HG03565 (cell line): ENCODE measurements at regions not wholly inside any gene's neighbourhood (a gene's known extent, or its start where the extent isn't known, plus 50 kb on each side); places are given as distances from the start of the nearest gene placed in this dataset.
"Not testable (repeated sequence)": the region's sequence is repeated elsewhere in the genome, so short reads cannot be mapped to it uniquely, and the experiment has no call there.

Experiments used
- ATAC-seq: cut with Tn5 transposase; IDR thresholded peaks from one replicate; pipeline ENCODE4 v1.9.1; 2021; ENCODE audit warnings: mild to moderate bottlenecking, moderate library complexity; ENCODE audit not compliant: unreplicated experiment

DNA sequence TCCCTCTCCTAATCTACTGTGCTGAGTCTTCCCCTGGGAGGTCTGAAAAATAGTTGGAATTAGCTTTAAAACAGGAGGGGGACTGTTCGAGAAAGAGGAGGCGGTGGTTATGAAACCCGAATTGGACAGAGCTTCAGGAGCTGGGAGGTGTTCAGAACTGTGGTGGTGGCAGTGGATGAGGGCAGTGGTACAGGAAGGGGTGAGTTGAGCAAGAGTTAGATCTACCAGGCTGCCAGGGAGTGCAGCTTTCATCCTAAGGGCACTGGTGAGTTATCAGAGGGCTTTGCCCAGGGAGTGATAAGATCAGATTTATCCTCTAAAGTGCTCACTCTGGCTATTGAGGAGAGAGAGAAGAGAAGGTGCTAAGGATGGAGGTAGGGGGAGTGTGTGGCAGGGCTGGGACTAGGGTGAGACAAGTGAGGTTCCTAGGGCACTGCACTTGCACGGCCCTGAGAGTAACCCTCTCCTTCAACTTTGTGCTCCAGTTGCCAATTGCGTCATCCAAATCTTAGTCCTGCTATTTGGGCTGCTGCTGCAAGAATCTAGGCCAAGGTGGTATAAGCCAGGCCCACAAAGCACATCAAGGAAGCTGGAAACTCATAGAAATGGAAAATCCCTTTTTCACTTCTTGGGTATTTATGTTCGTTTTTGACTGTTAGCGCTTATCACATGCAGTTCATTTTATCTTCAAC, 540.3 kb downstream of the XYLT1 start:
- no peak for ATAC-seq

DNA sequence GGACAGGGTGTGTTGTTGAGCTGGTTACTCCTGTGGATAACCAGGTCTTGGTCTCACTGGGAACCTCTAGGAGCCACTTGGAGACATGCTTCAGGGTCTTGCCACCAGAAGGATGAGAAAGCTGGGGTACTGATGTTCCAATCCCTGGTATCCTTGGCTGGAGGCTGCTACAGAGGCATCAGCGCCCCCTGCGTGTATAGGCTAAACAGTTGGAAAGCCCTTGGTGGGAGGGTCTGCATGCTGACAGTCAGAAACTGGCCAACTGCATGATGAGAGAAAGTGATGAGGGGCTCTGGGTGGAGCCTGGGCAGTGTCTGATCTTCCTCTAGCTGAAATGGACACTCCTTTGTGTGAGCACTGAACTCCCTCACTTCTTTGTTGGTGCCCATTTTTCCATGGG, 536.9 kb downstream of the XYLT1 start:
- ATAC-seq = no peak

DNA sequence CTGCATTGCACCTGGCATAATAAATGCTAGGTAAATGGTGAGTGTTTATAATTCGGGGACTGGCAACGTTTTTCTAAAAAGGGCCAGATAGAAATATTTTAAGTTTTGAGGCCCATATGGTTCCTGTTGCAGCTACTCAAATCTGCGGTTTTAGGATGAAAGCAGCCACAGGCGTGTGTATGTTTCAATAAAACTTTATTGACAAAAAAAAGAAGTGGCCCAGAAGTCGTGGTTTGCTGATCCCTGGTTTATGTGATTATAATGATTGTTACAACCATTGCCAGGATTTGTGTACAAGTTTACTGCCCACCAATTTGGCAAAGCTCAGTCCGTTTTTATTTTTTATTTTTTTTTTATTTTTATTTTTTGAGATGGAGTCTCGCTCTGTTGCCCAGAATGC, 536.1 kb downstream of the XYLT1 start:
- ATAC-seq = no peak

DNA sequence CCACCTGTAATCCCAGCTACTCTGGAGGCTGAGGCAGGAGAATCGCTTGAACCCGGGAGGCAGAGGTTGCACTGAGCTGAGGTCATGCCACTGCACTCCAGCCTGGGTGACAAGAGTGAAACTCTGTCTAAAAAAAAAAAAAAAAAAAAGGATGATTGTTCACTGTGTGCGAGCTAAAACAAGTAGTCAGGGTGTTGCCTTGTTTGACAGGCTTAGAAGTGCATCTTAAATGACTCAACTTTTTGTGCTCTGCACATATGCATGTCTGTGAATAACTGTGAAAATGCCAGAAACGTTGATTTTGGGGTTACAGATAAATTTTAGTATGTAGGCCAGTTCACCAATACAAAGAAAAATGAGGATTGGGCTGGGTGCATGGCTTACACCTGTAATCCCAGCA, 534.9 kb downstream of the XYLT1 start:
- ATAC-seq = not testable (repeated sequence)

DNA sequence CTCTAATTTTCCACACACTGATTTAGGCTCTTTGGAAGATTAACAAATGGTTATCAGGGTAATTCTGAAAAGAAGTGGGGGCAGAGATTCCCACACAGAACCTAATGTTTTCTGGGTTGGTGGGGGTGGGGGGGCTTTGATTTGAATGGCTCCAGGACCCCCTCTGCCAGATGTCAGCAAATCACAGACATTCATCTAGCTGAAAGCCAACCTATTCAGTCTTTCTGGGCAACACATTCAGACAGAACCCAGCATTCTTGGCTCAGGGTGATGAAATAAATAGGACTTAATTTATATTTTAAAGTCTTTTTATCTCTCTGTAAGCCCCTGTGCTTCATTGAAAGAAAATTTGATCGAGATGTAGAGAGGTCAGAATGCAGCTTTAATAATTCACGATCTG, 533.2 kb downstream of the XYLT1 start:
- ATAC-seq = no peak

DNA sequence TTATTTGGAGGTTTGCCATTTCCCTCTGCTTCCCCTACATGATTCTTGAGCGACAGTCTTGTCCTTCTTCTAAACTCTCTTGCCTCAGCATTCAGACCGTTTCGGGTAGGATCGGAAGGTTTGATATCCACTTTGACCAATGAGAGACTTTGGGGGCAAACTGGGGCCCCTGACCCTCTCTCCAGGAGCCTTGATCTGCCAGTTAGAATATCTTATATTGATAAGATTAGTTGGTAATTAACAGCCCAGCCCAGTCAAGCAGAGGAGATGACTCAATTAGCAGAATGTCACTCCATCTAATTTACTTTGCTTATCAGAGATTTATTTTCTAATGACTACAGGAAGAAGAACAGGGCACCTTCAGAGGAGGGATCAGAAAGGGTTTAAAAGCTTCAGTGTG, 532.8 kb downstream of the XYLT1 start:
- no peak for ATAC-seq

DNA sequence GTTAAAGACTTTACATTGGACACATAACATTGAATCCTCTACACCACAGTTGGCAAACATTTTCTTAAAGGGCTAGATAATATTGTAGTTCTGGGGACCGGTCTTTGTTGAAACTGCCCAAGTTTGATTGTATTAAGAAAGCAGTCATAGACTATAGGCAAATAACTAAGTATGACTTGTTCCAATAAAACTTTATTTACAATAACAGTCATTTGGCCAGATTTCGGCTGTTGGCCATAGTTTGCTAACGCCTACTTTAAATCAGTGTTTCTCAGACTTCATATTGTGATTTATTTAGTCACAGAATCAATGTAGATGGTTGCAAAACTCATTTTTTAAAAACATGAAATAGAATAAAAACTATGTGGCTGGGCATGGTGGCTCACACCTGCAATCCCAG, 531.8 kb downstream of the XYLT1 start:
- no peak for ATAC-seq

DNA sequence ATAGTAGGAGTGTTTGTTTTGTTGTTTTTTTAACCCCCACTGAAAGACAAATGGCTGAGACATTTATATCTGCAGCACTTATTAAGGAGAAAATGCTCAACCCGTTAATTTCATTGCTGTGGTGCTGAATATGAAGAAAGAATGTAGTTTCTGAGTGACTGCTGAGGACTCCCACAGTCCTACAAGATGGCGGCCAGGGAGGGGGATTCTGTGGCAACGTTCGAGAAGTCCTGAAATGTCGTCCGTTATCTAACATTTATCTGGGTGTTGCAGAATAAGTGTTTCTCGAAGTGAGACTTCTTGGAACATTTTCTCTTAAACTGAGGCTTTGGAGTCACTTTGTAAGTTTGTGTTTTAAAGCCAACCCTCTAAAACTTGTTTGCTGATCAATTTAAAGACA, 530.4 kb downstream of the XYLT1 start:
- no peak for ATAC-seq

DNA sequence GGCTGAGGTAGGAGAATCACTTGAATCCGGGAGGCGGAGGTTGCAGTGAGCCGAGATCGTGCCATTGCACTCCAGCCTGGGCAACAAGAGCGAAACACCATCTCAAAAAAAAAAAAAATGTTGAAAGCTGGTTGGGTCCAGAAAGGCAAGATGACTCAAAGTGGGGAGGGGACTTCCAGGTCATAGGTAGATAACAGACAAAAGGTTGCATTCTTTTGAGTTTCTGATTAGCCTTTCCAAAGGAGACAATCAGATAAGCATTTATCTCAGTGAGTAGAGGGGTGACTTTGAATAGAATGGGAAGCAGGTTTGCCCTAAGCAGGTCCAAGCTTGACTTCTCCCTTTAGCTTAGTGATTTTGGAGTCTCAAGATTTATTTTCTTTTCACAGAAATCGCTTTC, 527.9 kb downstream of the XYLT1 start:
- ATAC-seq = not testable (repeated sequence)

DNA sequence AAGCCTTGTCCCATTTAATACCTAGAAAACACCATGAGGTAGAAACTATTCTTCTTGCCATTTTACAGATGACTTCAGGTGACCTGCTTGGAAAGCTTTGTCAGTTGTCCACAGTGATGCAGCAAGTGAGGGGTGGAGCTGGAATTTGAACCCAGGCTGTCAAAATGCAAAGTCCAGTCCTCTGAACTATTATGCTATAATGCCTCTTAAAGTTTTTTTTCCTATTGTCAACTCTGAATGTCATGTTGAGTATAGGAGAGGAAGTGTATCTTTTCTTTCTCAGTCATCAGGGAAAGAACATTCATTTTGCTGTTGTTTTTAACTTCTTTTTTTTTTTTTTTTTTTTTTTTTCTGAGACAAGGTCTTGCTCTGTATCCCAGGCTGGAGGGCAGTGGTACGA, 525.6 kb downstream of the XYLT1 start:
- no peak for ATAC-seq

DNA sequence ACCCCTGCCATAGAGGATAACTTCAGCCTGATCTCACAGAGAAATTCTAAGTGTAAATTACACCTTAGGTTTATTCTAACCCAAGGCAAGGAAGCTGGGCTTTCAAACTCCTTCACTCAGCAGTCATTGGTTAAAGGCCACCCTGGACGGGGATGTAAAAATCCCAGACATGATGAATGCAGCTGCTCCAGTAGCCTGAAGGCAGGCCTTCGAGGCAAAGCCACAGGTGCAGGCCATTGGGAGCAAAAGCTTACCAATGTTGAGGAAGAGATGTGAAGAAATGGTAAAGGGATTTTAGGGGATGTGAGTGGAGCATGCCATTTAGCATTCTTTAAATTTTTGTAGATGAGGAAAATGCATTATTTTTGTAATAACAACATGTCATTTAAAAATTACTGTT, 514.4 kb downstream of the XYLT1 start:
- ATAC-seq = no peak

DNA sequence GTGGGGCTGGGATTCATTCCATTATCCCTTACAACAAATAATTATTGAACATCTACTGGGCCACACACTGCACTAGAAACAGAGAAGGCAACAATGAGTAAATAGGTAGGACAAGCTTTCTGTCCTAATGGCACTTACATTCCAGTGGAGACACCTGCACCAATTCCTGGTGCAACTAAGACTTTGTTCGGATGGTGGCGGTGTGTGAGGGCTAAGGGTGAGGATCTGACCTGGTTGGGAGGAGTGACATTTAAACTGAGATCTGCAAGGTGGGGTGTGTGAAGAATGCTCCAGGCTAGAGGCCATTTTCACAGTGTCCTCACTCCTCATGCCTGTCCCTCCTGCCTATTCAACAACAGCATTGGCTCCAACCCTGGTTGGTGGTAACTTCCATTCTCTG, 510.0 kb downstream of the XYLT1 start:
- no peak for ATAC-seq

DNA sequence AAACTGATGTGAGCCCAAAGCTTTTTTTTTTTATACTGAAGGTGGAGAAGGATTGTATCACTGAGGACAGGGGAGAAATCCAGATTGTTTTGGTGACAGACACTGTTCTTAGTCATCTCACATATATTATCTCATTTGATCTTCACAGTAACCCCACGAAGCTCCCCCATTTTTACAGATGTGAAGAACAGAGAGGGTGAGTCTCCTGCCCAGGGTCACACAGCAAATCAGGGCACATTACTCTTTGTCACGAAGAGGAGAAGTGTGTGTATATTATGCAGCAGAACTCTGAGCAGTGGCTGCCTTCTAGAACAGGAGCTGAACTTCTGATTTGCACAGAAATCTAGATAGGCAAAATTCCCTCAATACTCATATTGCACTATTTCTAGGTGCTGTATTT, 504.3 kb downstream of the XYLT1 start:
- no peak for ATAC-seq

DNA sequence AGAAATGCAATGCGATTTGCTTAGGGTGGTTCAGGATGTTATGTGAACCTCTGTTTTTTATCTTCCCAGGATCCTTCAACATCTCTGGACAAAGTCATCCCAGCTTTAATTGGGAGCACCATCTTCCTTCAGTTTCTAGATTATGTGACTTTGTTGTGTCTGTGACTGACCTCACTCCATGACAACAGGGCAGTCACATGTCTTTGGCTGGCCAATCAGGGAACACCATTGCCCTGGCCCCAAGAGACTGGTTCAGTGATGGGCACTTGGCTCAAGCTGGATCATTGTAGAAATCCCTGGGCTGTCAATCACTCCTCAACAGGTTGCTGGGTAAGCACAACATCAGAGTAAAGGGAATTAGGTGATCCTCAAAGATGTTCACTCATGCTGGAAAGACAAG, 499.7 kb downstream of the XYLT1 start:
- no peak for ATAC-seq

DNA sequence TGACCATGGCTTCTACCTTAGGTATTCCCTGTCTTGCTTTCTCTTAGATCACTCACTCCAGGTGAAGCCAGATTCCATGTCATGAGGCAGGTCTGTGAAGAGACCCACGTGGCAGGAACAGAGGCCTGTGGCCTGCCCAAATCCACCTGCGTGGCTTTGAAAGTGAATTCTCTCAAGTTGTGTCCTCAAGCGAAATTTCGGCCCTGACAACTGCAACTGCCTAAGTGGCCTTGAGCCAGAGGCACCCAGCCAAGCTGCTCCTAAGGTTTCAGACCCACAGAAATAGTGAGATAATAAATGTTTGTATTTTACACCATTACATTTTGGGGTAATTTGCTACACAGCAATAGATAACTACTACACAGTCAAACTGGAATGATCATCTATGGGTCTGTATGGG, 497.9 kb downstream of the XYLT1 start:
- no peak for ATAC-seq

DNA sequence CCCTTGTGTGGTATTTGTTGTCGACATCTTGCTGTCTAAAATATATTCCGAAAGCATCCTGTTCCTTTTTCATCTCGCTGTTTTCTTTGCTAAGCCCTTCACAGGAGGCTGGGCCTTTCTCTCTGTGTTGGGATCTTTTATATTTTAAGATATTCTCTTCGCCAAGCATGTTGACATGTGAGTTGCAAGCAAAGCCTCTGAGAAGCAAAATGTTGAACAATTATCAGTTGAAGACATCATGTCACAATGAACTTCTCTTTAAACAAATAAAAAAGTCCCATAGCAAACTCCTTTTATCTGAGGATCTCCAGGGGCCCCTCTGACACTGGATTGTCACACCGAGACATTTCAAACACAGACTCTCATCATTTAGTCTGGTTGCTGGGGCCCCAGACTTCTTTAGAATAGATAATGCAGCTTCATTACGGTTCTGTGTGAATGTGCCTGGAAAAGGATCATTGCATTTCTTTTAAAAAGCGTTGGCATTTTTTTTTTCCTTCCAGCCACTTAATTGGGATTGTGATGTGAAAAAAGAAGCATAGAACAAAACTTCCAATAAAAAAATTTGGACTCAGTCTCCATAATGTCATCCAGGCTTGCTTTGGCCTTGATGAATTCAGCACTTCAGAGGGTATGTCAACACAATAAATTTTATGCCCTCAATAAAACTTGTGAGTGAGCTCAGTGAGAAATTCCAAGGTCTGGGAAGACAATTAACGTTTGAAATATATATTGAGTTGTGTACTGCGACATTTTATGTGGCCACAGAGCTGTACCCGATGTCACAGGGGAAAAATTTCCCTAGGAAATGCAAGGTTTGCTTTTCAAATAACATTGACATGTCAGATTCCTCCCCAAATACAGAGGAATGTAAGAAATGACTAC, 496.8 kb downstream of the XYLT1 start:
- ATAC-seq = no peak

DNA sequence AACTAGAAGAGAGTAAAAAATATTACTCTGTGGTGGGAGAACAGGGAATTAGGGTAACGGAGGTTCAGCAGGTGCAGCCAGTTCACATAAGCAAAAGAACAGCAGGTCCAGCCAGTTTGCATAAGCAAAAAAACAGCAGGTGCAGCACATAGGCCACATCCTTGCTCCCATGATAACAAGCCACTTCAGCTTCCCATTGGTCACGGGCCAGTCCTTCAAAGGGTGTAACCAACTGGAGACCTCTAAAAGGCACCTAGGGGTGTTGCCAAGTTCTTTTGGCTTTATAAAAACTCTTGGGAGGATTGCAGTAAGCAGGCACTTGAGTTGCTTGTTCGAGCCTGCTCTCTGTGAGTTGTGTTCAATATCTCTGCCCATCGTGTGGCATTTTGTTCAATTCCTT, 488.1 kb downstream of the XYLT1 start:
- ATAC-seq = no peak

DNA sequence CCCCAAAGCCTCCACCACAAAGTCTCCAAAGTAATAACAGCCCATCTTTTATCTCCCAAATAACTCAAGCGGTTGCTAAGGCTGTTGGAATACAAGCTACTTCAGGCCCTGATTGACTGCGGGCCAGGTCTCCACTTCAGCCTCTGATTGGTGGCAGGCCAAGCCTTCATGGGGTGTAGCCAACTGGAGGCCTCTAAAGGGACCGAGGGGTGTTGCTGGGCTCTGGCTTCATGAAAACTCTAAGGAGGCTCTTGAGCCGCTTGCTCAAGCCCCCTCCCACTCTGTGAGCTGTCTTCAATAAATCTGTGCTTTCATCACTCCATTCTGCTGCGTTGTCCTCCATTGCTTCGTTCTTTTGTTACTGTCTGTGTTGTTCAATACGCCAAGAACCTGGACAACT, 487.2 kb downstream of the XYLT1 start:
- no peak for ATAC-seq

DNA sequence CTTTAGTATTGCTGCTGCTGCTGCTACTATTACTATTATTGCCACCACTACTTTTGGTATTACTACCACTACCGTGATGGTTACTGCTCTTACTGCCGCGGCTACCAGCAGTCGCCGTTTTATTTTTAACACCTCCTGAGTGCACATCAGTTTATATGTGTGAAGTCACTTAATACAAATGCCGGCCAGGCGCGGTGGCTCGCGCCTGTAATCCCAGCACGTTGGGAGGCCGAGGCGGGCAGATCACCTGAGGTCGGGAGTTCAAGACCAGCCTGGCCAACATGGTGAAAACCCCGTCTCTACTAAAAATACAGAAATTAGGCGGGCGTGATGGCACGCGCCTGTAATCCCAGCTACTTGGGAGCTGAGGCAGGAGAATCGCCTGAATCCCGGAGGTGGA, 486.7 kb downstream of the XYLT1 start:
- ATAC-seq = not testable (repeated sequence)

DNA sequence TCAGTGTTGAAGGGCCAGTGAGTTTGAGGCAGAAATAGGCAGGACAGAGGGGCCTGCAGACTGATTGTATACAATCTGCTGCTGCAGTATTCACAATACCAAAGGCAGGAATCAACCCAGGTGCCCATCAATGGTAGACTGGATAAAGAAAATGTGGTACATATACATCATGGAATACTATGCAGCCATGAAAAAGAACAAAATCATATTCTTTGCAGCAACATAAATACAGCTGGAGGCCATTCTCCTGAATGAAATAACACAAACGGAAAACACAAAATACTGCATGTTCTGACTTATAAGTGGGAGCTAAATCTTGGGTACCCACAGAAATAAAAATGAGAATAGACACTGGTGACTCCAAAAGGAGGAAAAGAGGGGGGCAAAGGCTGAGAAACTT, 485.1 kb downstream of the XYLT1 start:
- ATAC-seq = no peak

DNA sequence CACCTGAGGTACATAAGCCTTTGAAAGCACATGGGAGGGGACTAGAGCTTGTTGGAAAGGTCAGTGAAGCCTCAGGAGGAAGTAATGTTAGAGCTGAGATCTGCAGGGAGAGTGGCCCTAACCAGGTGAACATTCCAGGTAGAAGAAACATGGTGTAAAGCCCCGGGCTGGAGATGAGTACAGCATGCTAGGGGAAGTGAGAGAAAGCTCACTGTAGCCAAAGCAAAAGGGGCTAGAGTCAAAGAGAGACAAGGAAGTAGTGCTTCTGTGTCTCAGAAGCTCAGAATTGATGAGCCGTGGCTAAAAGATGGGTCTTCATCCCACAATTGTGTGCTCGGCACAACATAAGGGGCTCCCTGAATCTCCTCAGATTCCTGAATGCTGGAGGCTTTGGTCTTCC, 481.8 kb downstream of the XYLT1 start:
- no peak for ATAC-seq

DNA sequence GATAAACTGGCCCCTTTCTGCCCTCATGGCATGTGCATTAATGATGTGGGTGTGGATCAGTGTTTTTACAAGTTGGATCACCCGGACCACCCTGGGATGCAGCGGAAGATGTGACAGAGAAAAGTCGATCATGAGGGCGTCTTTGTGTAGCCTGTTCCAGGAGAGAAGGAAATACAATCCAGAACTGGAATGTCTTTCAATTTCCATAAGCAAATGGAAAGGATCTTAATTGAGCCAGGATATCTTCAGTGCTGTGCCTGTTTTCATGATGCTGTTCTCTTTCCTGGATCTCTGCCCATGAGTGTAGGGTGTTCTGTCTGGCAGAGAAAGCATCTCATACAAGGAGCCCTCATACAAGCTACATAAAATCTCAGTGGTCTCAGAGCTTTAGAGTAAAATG, 481.4 kb downstream of the XYLT1 start:
- ATAC-seq = no peak

DNA sequence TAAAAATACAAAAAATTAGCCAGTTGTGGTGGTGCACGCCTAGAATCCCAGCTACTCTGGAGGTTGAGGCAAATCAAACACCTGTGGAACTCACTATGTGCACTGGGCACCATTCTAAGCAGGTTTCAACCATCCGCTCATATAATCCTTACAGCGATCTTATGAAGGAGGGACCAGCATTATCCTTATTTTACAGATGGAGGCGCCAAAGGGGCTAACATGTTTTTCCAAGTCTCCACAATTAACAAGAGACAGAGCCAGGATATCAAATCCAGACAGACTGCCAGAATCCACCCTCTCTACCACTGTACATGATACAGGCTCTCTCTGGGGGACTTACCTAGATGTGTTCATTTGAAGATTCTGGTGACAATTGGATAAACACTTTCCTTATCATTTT, 479.0 kb downstream of the XYLT1 start:
- no peak for ATAC-seq
